Heart right ventricle (tissue), 16 donors: ENCODE measurements at regions not wholly inside any gene's neighbourhood (a gene's known extent, or its start where the extent isn't known, plus 50 kb on each side); places are given as distances from the start of the nearest gene placed in this dataset.

ENCODE experiments used
- ATAC-seq, 8 donors: fragments of 200-7000 bp; cut with Tn5 transposase; one replicate each; pipeline ENCODE4 v1.9.1; 2020; ENCODE audit warnings: mild to moderate bottlenecking in 8 of 8, moderate library complexity in 8 of 8, moderate number of reproducible peaks in 1 of 8
- DNase-seq, 2 donors: peaks; one replicate each; pipeline ENCODE4 v3.0.0-alpha.2; 2020
- H3K27ac ChIP-seq, 10 donors: fragments of 200-600 bp; sonication (generic) in 2 of 10; one replicate each; pipeline versions ENCODE4 v1.5.0 to v1.8.0; 2020 to 2022; ENCODE audit warnings: mild to moderate bottlenecking in 3 of 10
- H3K27me3 ChIP-seq, 7 donors: fragments of 200-600 bp; one replicate each; pipeline ENCODE4 v1.8.0; 2021 to 2022; ENCODE audit warnings: mild to moderate bottlenecking in 2 of 7
- H3K36me3 ChIP-seq, 9 donors: fragments of 200-600 bp; sonication (generic) in 1 of 9; one replicate each; pipeline versions ENCODE4 v1.5.0 to v1.8.0; 2020 to 2022; ENCODE audit warnings: mild to moderate bottlenecking in 2 of 9
- H3K4me1 ChIP-seq, 9 donors: fragments of 200-600 bp; sonication (generic) in 1 of 9; one replicate each; pipeline versions ENCODE4 v1.5.0 to v1.8.0; 2020 to 2022; ENCODE audit warnings: mild to moderate bottlenecking in 4 of 9
- H3K4me3 ChIP-seq, 10 donors: fragments of 200-600 bp; sonication (generic) in 2 of 10; one replicate each; pipeline versions ENCODE4 v1.5.0 to v1.8.0; 2020 to 2022; ENCODE audit warnings: mild to moderate bottlenecking in 7 of 10, moderate library complexity in 2 of 10
- H3K9me3 ChIP-seq, 11 donors: fragments of 200-600 bp in 10 of 11; sonication (generic) in 2 of 11; one replicate each; pipeline versions ENCODE4 v1.5.0 to v1.8.0; 2013 to 2022; ENCODE audit warnings: mild to moderate bottlenecking in 2 of 11, control low read depth in 1 of 11, moderate library complexity in 1 of 11
- WGBS, 2 donors: extraction: QIAGEN DNeasy Blood & Tissue Kit; methylation state at CpG; one replicate each; pipeline ENCODE4 v1.1.7; 2013; ENCODE audit warnings: inconsistent platforms in 1 of 2; 5-methylcytosine and 5-hydroxymethylcytosine counted together
- intact Hi-C, 10 donors: fragments of 100-400 bp; cut with DNase I; formaldehyde crosslinking; loops; one replicate each; pipeline versions ENCODE4 v1.11.1 to v1.14.2; 2022
- TF ChIP-seq, protein P1 (sequence below), 9 donors: fragments of 200-600 bp; sonication (generic) in 2 of 9; IDR thresholded peaks; one replicate each; pipeline versions ENCODE4 v1.5.0 to v1.8.0; 2021 to 2022; ENCODE audit warnings: antibody characterized with exemption in 9 of 9, mild to moderate bottlenecking in 5 of 9, moderate library complexity in 1 of 9
- donor health status: Arrhythmogenic right ventricular cardiomyopathy.
- donor health status: ischemic (EF 13 %, LVEDD 7.1; RV severe dilation, severe dysfunction).
- donor health status: healthy with polysubstance abuse.
- donor health status: DM: no; HTN: yes; CAD: no.
- donor health status: DM: no; HTN: no; CAD: no.
- donor health status: ischemic (EF 25% LVEDD 6.9; RV normal size, moderate dysfunction).
- donor health status: ischemic (EF 25% LVEDD 5.7; RV mildly dilated, moderate dysfunction).
- donor health status: healthy.
- donor health status: DM: yes; HTN: yes; CAD: no.
- donor health status: Ischemic cardiomyopathy.
- donor health status: ischemic (EF 35%, LVEDD 5.7; RV mildly dilated, moderate dysfunction).
- donor health status: nonischemic (EF 11% LVEDD 7.7; RV severe dilation, severe dysfunction).
- donor health status: DM: yes; HTN: yes; CAD: no.
- donor health status: PGD.
- donor health status: ischemic (EF 29% LVEDD 5.4; RV normal size, mild dysfunction).
- donor health status: nonischemic (EF 23%, LVEDD 6.1; RV moderate dilation, normal function).

DNA sequence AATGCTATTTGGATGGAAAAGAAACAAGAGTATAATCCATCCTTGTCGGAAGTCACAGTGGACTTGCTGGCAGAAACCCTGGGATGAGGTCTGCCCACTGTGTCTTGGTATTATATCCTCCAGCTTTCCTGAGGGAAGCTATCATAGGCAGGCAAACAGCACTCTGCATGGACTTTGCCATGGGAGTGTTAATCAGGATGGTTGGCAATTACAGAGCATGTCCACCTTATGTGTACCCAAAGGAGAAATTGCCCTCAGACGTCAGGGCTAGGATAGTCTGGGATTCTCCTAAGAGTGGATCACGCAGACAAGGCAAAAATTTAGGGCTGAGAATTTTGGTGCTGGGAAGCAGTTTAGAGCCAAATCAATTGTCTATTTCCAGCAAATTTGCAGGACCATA is 184.9 kb upstream of the ESRRG start:
- WGBS, 2 donors = 90 to 91% methylated on average over 3 of the region's 3 CpGs
- no peak for ATAC-seq
- no peak overlapping the region for H3K4me3 ChIP-seq

DNA sequence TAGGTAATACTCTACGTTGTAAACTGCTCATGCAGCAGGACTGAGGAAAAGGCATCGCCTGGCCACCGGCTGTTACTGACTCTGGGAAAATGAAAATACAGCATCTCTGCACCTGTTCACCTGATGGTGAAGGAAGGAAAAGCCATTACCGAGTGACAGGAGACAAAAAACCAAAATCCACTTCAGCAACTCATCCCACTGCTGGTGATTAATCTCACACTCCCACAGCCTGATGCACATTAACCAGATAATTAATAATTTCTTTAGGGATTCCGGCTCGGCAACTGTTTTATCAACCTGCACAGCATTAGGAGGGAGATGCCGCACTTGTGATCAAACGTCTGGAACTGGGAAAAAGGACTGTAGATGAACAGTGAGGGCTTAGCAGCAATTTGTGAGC is 183.9 kb upstream of the ESRRG start:
- no peaks in the 10 kb centered on the region for H3K36me3 ChIP-seq
- TF ChIP-seq, protein P1, sequence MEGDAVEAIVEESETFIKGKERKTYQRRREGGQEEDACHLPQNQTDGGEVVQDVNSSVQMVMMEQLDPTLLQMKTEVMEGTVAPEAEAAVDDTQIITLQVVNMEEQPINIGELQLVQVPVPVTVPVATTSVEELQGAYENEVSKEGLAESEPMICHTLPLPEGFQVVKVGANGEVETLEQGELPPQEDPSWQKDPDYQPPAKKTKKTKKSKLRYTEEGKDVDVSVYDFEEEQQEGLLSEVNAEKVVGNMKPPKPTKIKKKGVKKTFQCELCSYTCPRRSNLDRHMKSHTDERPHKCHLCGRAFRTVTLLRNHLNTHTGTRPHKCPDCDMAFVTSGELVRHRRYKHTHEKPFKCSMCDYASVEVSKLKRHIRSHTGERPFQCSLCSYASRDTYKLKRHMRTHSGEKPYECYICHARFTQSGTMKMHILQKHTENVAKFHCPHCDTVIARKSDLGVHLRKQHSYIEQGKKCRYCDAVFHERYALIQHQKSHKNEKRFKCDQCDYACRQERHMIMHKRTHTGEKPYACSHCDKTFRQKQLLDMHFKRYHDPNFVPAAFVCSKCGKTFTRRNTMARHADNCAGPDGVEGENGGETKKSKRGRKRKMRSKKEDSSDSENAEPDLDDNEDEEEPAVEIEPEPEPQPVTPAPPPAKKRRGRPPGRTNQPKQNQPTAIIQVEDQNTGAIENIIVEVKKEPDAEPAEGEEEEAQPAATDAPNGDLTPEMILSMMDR (IDR thresholded peaks at IDR 0.05) = no peak
- intact Hi-C loops = no loop called here
- DNase-seq (no peak), ATAC-seq (no peak)
- H3K9me3 ChIP-seq = no peaks in the 10 kb centered on the region
- H3K27me3 ChIP-seq = no peaks in the 10 kb centered on the region
- no peak overlapping the region for H3K27ac ChIP-seq
- H3K4me3 ChIP-seq = no peak overlapping the region
- peaks cover 0 to 21% (median 0%) of the 10 kb centered on the region in 9 donors for H3K4me1 ChIP-seq
- WGBS, 2 donors = 90 to 98% methylated on average over 8 of the region's 8 CpGs

More for the DNA sequence above, 184.9 kb upstream of the ESRRG start:
- Histone ChIP-seq H3K27me3 (no peaks in the 10 kb centered on the region), H3K9me3 (no peaks in the 10 kb centered on the region), H3K27ac (no peak overlapping the region), H3K36me3 (no peaks in the 10 kb centered on the region), H3K4me1 (peaks cover 0 to 13% (median 0%) of the 10 kb centered on the region in 9 donors)
- DNase-seq = no peak
- TF ChIP-seq, protein P1 (IDR thresholded peaks at IDR 0.05) = no peak
- intact Hi-C loops = no loop called here

DNA sequence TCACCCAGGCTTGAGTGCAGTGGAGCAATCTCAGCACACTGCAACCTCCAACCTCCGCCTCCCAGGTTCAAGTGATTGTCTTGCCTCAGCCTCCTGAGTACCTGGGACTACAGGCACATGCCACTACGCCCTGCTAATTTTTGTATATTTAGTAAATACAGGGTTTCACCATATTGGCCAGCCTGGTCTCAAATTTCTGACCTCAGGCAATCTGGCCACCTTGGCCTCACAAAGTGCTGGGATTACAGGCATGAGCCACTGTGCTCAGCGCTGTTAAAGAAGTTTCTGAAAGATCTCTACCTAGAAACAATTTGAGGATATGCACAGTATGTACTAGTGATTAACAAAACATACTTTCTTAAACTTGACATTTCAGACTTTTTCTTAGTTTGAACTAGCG is 182.6 kb upstream of the ESRRG start:
- no peaks in the 10 kb centered on the region for H3K36me3 ChIP-seq
- ATAC-seq (no peak), DNase-seq (no peak)
- intact Hi-C loops = no loop called here
- TF ChIP-seq, protein P1 (IDR thresholded peaks at IDR 0.05) = no peak
- no peaks in the 10 kb centered on the region for H3K9me3 ChIP-seq
- WGBS, 2 donors = 89 to 92% methylated on average over 4 of the region's 4 CpGs
- no peak overlapping the region for H3K27ac ChIP-seq
- no peaks in the 10 kb centered on the region for H3K27me3 ChIP-seq
- H3K4me3 ChIP-seq = no peak overlapping the region
- peaks cover 0 to 21% (median 0%) of the 10 kb centered on the region in 9 donors for H3K4me1 ChIP-seq

GRCh38 chr1:216905137-216905536 is 181.9 kb upstream of the ESRRG start:
- Histone ChIP-seq H3K4me3 (no peak overlapping the region), H3K27ac (no peak overlapping the region), H3K27me3 (no peaks in the 10 kb centered on the region), H3K36me3 (no peaks in the 10 kb centered on the region), H3K9me3 (no peaks in the 10 kb centered on the region), H3K4me1 (peaks cover 0 to 21% (median 0%) of the 10 kb centered on the region in 9 donors)
- 81 to 83% methylated on average over 5 of the region's 5 CpGs for WGBS, 2 donors
- no peak for ATAC-seq
- no peak for DNase-seq
- intact Hi-C loops = no loop called here
- TF ChIP-seq, protein P1 (IDR thresholded peaks at IDR 0.05) = no peak
